Fibroblast of skin of back (primary cell): ENCODE measurements at regions not wholly inside any gene's neighbourhood (a gene's known extent, or its start where the extent isn't known, plus 50 kb on each side); places are given as distances from the start of the nearest gene placed in this dataset.

Experiments
- DNase-seq: peaks from one replicate; pipeline ENCODE4 v3.0.0-alpha.2; 2013

GRCh38 chr2:217263756-217264155 is 403.9 kb upstream of the TNP1 start:
- DNase-seq = no peak

DNA sequence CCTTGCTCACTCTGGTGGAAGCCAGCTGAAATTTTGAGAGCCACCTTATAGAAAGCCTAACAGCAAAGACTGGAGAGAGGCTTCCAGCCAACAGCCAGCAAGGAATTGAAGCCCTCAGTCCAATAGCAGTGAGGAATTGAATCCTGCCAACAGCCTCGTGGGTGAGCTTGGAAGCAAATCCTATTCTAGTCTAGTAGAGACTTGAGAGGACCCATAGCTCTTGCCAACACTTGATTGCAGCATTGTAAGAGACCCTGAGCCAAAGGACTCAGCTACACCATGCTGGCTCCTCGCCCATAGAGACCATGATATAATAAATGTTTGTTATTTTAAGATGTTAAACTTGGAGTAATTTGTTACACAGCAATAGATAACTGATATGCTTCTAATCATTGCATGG is 403.0 kb upstream of the TNP1 start:
- DNase-seq = no peak

DNA sequence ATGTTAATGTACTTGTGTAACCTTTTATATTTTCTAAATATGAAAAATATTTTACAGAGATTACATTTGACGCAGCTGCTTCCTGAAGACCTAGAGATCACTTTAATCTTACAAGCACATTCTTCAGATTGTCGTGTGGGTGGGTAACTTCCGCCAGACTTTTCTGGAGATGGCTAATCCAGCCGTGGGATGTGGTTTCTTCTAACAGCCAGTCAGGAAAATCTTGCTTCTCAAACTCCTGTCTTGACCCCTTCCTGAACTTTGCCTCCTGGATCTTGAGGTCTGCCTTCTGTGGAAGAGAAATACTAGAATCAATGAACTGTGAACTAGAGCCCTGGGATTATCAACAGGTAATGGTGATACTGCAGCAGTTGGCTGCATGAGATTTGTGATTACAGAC is 401.6 kb upstream of the TNP1 start:
- DNase-seq = no peak

DNA sequence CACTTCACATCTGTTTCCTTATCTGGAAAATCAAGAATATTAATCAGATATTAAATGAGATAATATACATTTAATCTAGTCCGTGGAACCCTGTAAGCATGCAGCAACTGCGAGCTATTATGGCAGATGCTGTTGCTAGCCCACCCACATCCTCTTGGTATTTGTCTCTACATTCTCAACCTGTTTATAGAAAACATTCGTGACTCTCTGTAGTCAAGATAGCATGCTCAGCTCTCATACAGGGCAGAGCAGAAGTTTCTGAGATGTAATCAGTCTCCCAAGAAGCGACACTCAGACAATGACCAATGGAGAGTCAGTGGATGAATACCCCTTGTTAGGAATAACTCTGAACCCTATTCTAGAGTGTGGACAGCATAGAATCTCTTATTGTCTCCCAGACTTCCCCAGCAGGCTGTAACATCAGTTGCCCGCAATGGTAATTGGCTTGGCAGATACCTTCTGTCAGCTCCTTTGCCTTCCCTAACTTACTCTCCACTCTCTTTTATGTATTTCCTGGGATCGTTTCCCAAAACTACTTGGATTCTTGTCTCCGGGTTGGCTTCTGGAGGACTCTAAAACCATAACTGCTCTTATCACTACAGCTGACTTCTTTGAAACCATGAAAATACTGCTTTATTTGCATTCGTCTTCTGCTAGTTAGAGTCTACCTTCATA is 400.7 kb upstream of the TNP1 start:
- no peak for DNase-seq

DNA sequence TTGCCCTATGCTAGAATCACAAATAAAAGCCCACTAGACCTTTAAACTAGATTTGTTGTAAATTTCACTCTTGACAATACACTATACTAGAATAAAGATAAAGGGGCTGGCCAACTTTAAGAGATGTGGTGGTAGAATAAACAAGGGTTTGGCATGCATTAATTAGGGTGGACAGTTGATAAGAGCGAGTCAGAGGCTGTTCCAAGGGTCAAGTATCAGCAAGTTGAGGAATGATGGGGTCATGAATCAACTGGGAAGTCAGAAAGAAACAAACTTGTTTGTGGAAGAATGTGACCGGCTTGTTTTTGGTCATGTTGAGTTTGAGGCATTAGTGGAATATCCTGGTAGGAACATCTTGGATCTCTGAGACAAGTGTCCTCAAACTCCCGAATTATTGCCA is 398.3 kb upstream of the TNP1 start:
- no peak for DNase-seq

DNA sequence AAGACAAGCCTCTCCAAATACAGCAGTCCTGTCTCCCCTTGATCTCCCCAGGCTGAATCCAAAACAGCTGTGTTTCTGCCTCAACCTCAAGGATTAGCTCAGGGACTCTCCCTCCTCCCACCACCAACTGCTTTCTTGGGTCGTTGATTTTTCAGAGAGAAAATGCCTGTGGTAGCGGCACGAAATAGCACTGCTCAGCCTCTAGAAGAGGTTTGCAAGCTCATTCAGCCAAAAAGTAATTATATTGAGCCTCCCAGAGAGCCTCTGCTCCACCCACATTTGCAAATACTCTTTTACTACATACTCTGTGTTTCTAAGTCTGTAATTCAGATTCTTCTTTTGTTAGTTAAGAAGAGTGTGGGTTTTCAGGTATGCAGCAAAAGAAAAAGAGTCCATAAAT is 396.4 kb upstream of the TNP1 start:
- DNase-seq = peak; percentile 45

DNA sequence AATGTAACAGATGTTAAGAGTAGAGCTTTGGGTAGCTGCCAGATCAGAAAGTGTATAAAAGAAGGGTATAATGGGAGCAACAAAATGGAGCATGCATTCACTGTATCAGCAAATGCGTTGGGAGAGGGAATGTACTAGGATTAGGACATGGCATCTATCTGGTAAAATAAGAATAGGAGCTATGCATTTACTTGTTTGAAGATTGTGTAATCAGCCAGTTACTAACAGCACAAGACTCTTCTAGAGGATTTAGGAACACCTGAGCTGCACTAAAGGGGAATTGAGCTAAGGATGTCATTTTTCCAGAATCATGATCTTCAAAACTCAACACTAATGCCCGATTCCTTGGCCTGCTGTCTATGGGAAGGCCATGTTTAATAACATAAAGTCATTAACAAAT is 394.2 kb upstream of the TNP1 start:
- no peak for DNase-seq

DNA sequence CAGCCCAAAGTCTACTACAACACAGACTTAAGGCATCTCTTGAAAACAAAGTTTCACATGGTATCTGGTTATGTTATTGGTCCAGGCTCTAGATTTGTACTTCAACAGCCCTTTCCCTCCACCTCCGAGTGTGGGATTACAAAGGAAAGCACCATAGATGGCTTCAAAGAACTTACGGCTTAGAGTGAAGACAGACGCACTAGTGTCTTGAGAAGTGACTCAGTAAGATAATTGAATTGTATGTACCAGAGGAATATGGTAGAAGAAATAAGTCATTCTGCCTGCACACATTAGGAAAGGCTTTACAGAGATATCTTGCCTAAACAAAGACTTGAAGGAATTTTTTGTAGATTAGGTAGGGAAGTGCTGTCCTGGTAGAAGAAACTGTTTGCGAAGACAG is 392.3 kb upstream of the TNP1 start:
- DNase-seq = no peak

DNA sequence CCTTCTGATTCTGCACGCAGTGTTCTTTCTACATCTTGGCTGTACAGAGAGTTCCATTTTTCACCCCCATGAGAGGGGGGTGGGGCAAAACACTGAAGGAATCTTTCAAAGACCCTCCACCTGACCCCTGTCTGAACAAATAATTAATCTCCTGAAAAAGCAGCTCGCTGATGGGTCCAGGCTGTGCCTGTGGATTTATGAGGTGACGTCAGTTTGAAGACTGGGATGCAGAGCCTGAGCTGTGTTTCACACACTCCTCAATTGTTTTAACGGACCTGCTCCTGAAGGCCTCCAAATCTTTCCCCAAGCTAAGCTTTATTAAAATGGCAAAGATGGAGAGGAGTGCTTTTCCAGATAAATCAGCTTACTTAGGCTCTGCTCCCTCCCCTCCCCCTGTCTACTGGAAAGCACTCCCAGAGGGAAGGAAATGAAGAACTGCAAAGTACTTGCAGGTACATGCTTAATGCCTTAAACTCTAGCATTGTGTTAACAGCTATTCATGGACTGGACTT is 390.2 kb upstream of the TNP1 start:
- no peak for DNase-seq

GRCh38 chr2:217249121-217250012 is 389.5 kb upstream of the TNP1 start:
- no peak for DNase-seq

DNA sequence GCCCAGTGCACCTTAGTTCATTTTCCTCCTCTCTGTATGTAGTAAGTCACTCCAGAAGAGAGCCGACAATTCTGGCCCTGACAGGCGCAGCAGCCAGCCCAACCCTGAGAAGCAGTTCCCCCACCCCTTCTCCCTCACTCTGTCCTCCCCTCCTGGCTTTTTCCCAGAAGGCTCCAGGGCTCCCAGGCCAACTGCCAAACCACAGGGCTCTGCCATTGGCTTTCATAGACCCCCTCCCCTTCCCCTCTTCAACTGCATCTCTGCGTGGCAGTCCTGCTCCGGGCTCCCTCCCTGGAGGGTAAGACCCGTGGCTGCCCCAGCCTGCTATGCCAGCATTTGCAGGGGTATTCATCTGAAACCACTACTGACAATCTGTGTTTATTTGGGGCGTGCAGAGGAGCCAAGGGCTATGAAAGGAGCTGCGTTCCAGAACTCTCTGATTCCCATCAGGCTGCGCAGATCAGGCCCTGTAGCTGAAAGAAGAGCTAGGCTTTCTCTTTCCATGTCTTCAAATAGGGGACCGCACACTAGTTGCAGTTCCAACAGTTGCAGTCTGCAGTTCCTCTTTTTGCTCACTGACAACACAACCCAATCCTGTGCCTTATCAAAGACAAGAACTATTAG is 388.6 kb upstream of the TNP1 start:
- DNase-seq = peak; percentile 77

DNA sequence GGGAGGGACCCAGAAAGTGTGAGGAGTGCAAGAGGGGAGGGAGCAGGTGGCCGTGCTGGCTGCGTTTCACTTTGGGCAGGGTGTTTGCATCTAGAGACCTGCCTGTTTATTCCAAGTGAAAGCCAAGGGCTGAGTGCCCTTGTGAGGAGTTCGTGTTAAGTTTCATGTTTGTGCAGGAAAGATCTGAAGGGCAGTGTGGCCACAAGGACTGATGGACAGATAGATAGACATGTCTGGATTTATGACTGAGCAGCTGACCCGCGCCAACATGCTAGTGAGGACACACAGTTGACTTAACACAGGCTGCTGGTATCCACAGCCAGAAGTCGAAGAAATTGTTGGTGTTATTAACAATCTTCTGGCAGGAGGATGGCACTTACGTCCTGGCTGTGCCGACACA is 387.6 kb upstream of the TNP1 start:
- DNase-seq = no peak

DNA sequence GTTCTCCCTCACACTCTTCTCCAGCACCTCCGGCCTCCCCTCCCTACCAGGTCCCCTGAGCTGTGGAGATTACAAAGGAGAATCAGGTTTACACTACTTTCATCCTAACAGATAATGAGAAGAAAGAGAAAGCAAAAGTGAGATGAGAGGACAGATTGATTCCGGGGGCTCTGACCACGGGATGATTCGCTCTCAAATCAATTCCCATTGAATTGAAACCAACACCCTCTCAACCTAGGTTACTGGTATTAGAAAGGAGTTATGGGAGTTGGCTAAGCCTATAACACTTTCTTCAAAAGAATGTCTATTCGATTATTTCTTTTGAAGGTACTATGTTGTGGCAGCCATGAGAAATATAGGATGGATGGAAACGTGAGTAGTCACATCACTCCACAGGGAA is 386.2 kb upstream of the TNP1 start:
- DNase-seq = no peak

DNA sequence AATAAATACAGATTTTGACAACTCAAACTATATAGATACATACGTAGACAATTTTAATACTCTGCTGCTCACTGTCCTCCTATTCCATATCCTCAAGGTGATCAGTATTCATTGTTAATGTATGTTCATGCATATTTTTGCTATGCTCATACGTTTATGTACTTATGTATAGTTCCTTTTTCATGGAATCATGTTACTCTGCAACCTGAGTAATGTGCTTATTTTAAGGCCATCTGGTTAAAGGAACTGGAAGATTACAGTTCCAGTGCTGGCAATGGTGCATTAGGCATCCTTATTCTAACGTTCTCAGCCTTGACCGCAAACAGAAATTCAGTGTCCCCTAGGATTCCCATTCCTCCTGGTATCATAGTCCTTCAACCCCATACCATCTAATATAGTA is 385.0 kb upstream of the TNP1 start:
- DNase-seq = no peak

DNA sequence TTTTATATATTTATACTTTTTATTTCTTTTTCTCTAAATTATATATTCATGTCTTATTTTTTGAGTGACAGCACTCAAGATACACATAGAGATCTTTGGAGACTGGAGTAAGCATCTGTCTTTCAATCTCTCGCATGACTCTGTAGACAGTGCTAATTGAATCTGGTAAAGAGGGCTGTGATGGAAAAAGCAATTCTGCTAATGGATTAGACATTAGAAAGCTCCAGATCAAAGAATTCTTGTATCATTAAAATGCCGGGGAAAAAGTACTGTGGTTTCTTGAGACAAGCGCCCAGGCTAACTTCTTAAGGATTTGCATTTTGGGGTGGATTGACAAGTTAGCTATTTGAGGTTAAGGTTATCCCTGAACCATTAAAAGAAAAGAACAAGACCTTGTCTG is 383.1 kb upstream of the TNP1 start:
- no peak for DNase-seq

- DNase-seq = no peak
These were observed 371.9 kb upstream of the TNP1 start for GRCh38 chr2:217231724-217232123.

DNA sequence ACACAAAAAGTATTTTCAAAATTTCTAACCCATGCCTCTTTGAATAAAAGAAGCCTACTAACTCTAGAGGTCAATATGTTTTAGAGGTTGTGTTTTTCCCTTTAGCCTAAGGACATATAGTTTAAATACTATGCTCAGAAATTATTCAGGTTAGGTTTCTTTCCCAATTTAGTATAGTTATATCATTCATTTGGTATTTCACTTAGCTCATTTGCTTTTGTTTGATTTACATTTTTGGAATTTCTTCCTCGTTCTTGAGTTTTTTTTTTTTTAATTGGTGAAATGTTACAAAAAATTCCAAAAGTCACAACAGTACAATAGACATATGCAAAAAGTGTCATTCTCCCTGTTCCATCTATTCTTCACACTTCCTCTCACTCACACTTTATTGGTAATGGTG is 371.3 kb upstream of the TNP1 start:
- peak; percentile 80 for DNase-seq

- DNase-seq = no peak
These were observed 368.9 kb upstream of the TNP1 start for GRCh38 chr2:217228732-217229131.

- DNase-seq = no peak
These were observed 367.9 kb upstream of the TNP1 start for GRCh38 chr2:217227794-217228193.

DNA sequence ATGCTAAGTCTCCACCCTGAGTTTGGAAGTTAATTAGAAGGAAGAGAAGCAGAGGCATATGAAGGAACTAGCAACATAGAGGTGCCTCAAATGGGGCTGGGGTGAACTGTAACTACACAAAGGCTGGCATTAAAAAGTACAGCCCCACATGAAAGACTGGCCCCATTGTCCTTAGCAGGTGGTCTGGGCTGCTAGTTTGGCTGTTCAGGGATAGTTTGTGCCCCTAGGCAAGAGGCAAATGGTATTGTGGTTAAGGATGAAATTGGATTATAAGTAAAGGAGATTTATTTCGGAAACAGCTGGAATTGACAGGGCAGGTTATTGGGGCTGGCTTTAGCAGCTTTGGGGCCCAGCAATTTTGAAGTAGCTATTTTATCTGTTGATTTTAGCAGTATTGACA is 365.7 kb upstream of the TNP1 start:
- no peak for DNase-seq

- peak; percentile 99 for DNase-seq
These were observed 363.5 kb upstream of the TNP1 start for GRCh38 chr2:217223222-217223930.

DNA sequence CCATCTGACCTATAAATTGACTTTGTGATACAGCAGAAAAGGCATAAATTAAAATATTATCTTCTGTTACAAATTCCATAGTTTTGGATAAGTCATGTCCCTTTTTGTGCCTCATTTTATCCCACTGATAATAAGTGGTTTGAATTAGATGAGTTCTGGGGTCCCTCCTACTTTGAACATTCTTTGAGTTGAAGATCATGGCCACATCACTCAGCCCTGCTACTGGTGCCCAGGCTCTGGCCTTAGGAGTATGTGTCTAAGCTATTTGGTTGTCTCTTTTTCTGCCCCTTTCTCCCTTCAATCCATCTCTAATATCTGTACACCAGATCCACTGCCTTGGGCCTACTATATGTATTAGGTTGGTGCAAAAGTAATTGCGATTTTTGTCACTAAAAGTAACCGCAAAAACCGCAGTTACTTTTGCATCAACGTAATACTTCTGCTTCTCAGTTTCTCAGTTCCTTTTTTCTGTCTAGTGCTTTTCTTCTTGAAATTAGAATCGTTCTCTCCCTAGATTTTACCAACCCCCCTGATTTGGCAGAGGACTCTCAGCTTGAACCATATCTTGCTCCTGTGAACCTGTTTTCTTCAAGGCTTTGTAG is 362.5 kb upstream of the TNP1 start:
- DNase-seq = peak; percentile 63
